GM23338 (cell line): ENCODE measurements at regions not wholly inside any gene's neighbourhood (a gene's known extent, or its start where the extent isn't known, plus 50 kb on each side); places are given as distances from the start of the nearest gene placed in this dataset.

Experiments used
- ATAC-seq: fragments of 200-7000 bp; cut with Tn5 transposase; 3 replicates; pipeline ENCODE4 v1.9.1; 2020
- DNase-seq: peaks from one replicate; pipeline ENCODE4 v3.0.0-alpha.2; 2015; ENCODE audit warnings: low spot score
- H2AFZ ChIP-seq: fragments of 200-600 bp; sonication (generic); 2 replicates; pipeline ENCODE4 v1.8.0; 2016; ENCODE audit warnings: antibody characterized with exemption, mild to moderate bottlenecking, moderate library complexity
- H3F3A ChIP-seq: fragments of 200-600 bp; sonication (generic); replicated peaks from 2 replicates; pipeline ENCODE4 v1.8.0; 2017; ENCODE audit warnings: antibody characterized with exemption, mixed run types, low read depth
- H3K27ac ChIP-seq: fragments of 200-600 bp; sonication (generic); 2 replicates; pipeline ENCODE4 v1.6.1; 2016; ENCODE audit warnings: low read depth
- H3K27me3 ChIP-seq: fragments of 200-600 bp; sonication (generic); 2 replicates; pipeline ENCODE4 v1.8.0; 2016; ENCODE audit warnings: mild to moderate bottlenecking, mixed run types, moderate library complexity; ENCODE audit not compliant: insufficient read depth
- H3K36me3 ChIP-seq: fragments of 200-600 bp; sonication (generic); 2 replicates; pipeline ENCODE4 v1.8.0; 2016; ENCODE audit warnings: mild to moderate bottlenecking; ENCODE audit not compliant: insufficient read depth
- H3K4me1 ChIP-seq: fragments of 200-600 bp; sonication (generic); 2 replicates; pipeline ENCODE4 v1.8.0; 2016; ENCODE audit warnings: mild to moderate bottlenecking, moderate library complexity; ENCODE audit not compliant: insufficient read depth
- H3K4me2 ChIP-seq: fragments of 200-600 bp; sonication (generic); 2 replicates; pipeline ENCODE4 v1.7.1; 2017; ENCODE audit warnings: mixed run types
- H3K4me3 ChIP-seq: fragments of 200-600 bp; sonication (generic); 2 replicates; pipeline ENCODE4 v1.6.1; 2016; ENCODE audit warnings: mixed run types
- H3K79me2 ChIP-seq: fragments of 200-600 bp; sonication (generic); replicated peaks from 2 replicates; pipeline ENCODE4 v1.8.0; 2017; ENCODE audit warnings: mild to moderate bottlenecking; ENCODE audit not compliant: insufficient read depth
- H3K9me2 ChIP-seq: fragments of 200-600 bp; sonication (generic); 2 replicates; pipeline ENCODE4 v1.8.0; 2017; ENCODE audit not compliant: insufficient read depth
- H4K20me1 ChIP-seq: fragments of 200-600 bp; sonication (generic); replicated peaks from 2 replicates; pipeline ENCODE4 v1.8.0; 2017; ENCODE audit warnings: mild to moderate bottlenecking; ENCODE audit not compliant: insufficient read depth
- H3K27ac Mint-ChIP-seq: 2 replicates; pipeline ENCODE4 v1.8.0; 2020; ENCODE audit warnings: inconsistent platforms, mild to moderate bottlenecking, moderate library complexity, mixed read lengths
- H3K27me3 Mint-ChIP-seq: 3 replicates; pipeline ENCODE4 v1.8.0; 2022; ENCODE audit warnings: low read depth, mild to moderate bottlenecking, moderate library complexity, mixed read lengths, inconsistent platforms; ENCODE audit not compliant: insufficient read depth, poor library complexity
- H3K36me3 Mint-ChIP-seq: 3 replicates; pipeline ENCODE4 v1.8.0; 2021; ENCODE audit warnings: low read depth, mild to moderate bottlenecking, inconsistent platforms, moderate library complexity, mixed read lengths
- H3K4me1 Mint-ChIP-seq: 3 replicates; pipeline ENCODE4 v1.8.0; 2020; ENCODE audit warnings: mild to moderate bottlenecking, inconsistent platforms, mixed read lengths
- H3K4me3 Mint-ChIP-seq: 3 replicates; pipeline ENCODE4 v1.8.0; 2021; ENCODE audit warnings: moderate library complexity, mild to moderate bottlenecking, inconsistent platforms, mixed read lengths
- H3K9me3 Mint-ChIP-seq: 3 replicates; pipeline ENCODE4 v1.8.0; 2020; ENCODE audit warnings: moderate library complexity, mild to moderate bottlenecking, inconsistent platforms, mixed read lengths
- CREB1 ChIP-seq: fragments of 250-450 bp; sonication (Bioruptor Pico); IDR thresholded peaks from 2 replicates; pipeline ENCODE4 v1.5.0; 2020; ENCODE audit warnings: low read depth, mild to moderate bottlenecking, moderate library complexity
- CTCF ChIP-seq, 2 experiments: fragments of 200-600 bp in 1 of 2; sonication (generic) in 1 of 2; conservative IDR thresholded peaks; 2 replicates each; pipeline versions ENCODE4 v1.5.1 to v1.6.1; 2016 to 2017; ENCODE audit warnings: antibody characterized with exemption in 2 of 2, low read depth in 2 of 2, mild to moderate bottlenecking in 2 of 2, moderate library complexity in 1 of 2
- EZH2 ChIP-seq: fragments of 200-600 bp; sonication (generic); IDR thresholded peaks from one replicate; pipeline ENCODE4 v1.8.0; 2017; ENCODE audit warnings: antibody characterized with exemption, mild to moderate bottlenecking, low read depth; ENCODE audit not compliant: unreplicated experiment
- EZH2phosphoT487 ChIP-seq: fragments of 200-600 bp; sonication (generic); IDR thresholded peaks from one replicate; pipeline ENCODE4 v1.8.1; 2018; ENCODE audit warnings: antibody characterized with exemption; ENCODE audit not compliant: unreplicated experiment
- JUNB ChIP-seq: IDR thresholded peaks from one replicate; pipeline ENCODE4 v1.6.1; 2016; ENCODE audit warnings: antibody characterized with exemption; ENCODE audit not compliant: unreplicated experiment
- NANOG ChIP-seq: IDR thresholded peaks from 2 replicates; pipeline ENCODE4 v1.6.1; 2016; ENCODE audit warnings: antibody characterized with exemption, borderline replicate concordance
- POLR2AphosphoS5 ChIP-seq: IDR thresholded peaks from 2 replicates; pipeline ENCODE4 v1.6.1; 2016; ENCODE audit warnings: antibody characterized with exemption, low read depth
- STAT1 ChIP-seq: IDR thresholded peaks from one replicate; pipeline ENCODE4 v1.6.1; 2016; ENCODE audit warnings: antibody characterized with exemption; ENCODE audit not compliant: unreplicated experiment
- ZNF114 ChIP-seq: fragments of 250-450 bp; sonication (Bioruptor Pico); IDR thresholded peaks from 2 replicates; pipeline ENCODE4 v1.5.0; 2020; ENCODE audit warnings: mild to moderate bottlenecking, moderate library complexity
- ZNF331 ChIP-seq: fragments of 250-450 bp; sonication (Bioruptor Pico); IDR thresholded peaks from 2 replicates; pipeline ENCODE4 v1.5.0; 2020; ENCODE audit warnings: low read depth, mild to moderate bottlenecking, moderate library complexity
- TF ChIP-seq, protein P1 (sequence below): fragments of 250-450 bp; sonication (Bioruptor Pico); IDR thresholded peaks from 2 replicates; pipeline ENCODE4 v1.5.0; 2020; ENCODE audit warnings: mild to moderate bottlenecking, moderate library complexity
- TF ChIP-seq, protein P2 (sequence below): IDR thresholded peaks from 2 replicates; pipeline ENCODE4 v1.6.1; 2016; ENCODE audit warnings: antibody characterized with exemption
- TF ChIP-seq, protein P3 (sequence below): IDR thresholded peaks from one replicate; pipeline ENCODE4 v1.6.1; 2018; ENCODE audit warnings: antibody characterized with exemption; ENCODE audit not compliant: unreplicated experiment

- Mint-ChIP-seq H3K4me3 (no peak overlapping the region), H3K9me3 (0 out of 3 replicates have a peak, but pooled peaks cover 4% of the 10 kb centered on the region), H3K27ac (no peak overlapping the region), H3K36me3 (no peaks in the 10 kb centered on the region), H3K27me3 (peaks cover 5% of the 10 kb centered on the region), H3K4me1 (peaks cover 4% of the 10 kb centered on the region; the same call in 2 of the 3 replicates)
- H3K27ac ChIP-seq = no peak overlapping the region
- no peaks in the 10 kb centered on the region for H4K20me1 ChIP-seq
- H3K9me2 ChIP-seq = peaks cover 6% of the 10 kb centered on the region; the same call in 1 of the 2 replicates
- H3K36me3 ChIP-seq = no peaks in the 10 kb centered on the region
- TF ChIP-seq, protein P1, sequence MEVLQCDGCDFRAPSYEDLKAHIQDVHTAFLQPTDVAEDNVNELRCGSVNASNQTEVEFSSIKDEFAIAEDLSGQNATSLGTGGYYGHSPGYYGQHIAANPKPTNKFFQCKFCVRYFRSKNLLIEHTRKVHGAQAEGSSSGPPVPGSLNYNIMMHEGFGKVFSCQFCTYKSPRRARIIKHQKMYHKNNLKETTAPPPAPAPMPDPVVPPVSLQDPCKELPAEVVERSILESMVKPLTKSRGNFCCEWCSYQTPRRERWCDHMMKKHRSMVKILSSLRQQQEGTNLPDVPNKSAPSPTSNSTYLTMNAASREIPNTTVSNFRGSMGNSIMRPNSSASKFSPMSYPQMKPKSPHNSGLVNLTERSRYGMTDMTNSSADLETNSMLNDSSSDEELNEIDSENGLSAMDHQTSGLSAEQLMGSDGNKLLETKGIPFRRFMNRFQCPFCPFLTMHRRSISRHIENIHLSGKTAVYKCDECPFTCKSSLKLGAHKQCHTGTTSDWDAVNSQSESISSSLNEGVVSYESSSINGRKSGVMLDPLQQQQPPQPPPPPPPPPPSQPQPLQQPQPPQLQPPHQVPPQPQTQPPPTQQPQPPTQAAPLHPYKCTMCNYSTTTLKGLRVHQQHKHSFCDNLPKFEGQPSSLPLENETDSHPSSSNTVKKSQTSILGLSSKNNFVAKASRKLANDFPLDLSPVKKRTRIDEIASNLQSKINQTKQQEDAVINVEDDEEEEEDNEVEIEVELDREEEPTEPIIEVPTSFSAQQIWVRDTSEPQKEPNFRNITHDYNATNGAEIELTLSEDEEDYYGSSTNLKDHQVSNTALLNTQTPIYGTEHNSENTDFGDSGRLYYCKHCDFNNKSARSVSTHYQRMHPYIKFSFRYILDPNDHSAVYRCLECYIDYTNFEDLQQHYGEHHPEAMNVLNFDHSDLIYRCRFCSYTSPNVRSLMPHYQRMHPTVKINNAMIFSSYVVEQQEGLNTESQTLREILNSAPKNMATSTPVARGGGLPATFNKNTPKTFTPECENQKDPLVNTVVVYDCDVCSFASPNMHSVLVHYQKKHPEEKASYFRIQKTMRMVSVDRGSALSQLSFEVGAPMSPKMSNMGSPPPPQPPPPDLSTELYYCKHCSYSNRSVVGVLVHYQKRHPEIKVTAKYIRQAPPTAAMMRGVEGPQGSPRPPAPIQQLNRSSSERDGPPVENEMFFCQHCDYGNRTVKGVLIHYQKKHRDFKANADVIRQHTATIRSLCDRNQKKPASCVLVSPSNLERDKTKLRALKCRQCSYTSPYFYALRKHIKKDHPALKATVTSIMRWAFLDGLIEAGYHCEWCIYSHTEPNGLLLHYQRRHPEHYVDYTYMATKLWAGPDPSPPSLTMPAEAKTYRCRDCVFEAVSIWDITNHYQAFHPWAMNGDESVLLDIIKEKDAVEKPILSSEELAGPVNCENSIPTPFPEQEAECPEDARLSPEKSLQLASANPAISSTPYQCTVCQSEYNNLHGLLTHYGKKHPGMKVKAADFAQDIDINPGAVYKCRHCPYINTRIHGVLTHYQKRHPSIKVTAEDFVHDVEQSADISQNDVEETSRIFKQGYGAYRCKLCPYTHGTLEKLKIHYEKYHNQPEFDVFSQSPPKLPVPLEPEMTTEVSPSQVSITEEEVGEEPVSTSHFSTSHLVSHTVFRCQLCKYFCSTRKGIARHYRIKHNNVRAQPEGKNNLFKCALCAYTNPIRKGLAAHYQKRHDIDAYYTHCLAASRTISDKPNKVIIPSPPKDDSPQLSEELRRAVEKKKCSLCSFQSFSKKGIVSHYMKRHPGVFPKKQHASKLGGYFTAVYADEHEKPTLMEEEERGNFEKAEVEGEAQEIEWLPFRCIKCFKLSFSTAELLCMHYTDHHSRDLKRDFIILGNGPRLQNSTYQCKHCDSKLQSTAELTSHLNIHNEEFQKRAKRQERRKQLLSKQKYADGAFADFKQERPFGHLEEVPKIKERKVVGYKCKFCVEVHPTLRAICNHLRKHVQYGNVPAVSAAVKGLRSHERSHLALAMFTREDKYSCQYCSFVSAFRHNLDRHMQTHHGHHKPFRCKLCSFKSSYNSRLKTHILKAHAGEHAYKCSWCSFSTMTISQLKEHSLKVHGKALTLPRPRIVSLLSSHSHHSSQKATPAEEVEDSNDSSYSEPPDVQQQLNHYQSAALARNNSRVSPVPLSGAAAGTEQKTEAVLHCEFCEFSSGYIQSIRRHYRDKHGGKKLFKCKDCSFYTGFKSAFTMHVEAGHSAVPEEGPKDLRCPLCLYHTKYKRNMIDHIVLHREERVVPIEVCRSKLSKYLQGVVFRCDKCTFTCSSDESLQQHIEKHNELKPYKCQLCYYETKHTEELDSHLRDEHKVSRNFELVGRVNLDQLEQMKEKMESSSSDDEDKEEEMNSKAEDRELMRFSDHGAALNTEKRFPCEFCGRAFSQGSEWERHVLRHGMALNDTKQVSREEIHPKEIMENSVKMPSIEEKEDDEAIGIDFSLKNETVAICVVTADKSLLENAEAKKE (CRISPR knock-in tag) = no peak
- no peak for TF ChIP-seq EZH2phosphoT487
- TF ChIP-seq, protein P2, sequence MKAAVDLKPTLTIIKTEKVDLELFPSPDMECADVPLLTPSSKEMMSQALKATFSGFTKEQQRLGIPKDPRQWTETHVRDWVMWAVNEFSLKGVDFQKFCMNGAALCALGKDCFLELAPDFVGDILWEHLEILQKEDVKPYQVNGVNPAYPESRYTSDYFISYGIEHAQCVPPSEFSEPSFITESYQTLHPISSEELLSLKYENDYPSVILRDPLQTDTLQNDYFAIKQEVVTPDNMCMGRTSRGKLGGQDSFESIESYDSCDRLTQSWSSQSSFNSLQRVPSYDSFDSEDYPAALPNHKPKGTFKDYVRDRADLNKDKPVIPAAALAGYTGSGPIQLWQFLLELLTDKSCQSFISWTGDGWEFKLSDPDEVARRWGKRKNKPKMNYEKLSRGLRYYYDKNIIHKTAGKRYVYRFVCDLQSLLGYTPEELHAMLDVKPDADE = no peak
- TF ChIP-seq NANOG = no peak
- no peak for TF ChIP-seq CTCF (conservative IDR thresholded peaks at IDR 0.05; ENCODE audit: low read depth in 2 of 2)
- TF ChIP-seq JUNB = no peak
- TF ChIP-seq, protein P3, sequence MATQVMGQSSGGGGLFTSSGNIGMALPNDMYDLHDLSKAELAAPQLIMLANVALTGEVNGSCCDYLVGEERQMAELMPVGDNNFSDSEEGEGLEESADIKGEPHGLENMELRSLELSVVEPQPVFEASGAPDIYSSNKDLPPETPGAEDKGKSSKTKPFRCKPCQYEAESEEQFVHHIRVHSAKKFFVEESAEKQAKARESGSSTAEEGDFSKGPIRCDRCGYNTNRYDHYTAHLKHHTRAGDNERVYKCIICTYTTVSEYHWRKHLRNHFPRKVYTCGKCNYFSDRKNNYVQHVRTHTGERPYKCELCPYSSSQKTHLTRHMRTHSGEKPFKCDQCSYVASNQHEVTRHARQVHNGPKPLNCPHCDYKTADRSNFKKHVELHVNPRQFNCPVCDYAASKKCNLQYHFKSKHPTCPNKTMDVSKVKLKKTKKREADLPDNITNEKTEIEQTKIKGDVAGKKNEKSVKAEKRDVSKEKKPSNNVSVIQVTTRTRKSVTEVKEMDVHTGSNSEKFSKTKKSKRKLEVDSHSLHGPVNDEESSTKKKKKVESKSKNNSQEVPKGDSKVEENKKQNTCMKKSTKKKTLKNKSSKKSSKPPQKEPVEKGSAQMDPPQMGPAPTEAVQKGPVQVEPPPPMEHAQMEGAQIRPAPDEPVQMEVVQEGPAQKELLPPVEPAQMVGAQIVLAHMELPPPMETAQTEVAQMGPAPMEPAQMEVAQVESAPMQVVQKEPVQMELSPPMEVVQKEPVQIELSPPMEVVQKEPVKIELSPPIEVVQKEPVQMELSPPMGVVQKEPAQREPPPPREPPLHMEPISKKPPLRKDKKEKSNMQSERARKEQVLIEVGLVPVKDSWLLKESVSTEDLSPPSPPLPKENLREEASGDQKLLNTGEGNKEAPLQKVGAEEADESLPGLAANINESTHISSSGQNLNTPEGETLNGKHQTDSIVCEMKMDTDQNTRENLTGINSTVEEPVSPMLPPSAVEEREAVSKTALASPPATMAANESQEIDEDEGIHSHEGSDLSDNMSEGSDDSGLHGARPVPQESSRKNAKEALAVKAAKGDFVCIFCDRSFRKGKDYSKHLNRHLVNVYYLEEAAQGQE = no peak
- TF ChIP-seq ZNF331 (CRISPR knock-in tag) = no peak
- TF ChIP-seq ZNF114 (CRISPR knock-in tag) = no peak
- no peak for TF ChIP-seq EZH2
- no peak for TF ChIP-seq CREB1 (CRISPR knock-in tag)
- TF ChIP-seq POLR2AphosphoS5 = no peak
- no peak for TF ChIP-seq STAT1
- H3F3A ChIP-seq = no peaks in the 10 kb centered on the region
- no peak overlapping the region for H2AFZ ChIP-seq
- DNase-seq (no peak), ATAC-seq (no peak)
- no peaks in the 10 kb centered on the region for H3K79me2 ChIP-seq
- H3K27me3 ChIP-seq = no peaks in the 10 kb centered on the region
- H3K4me1 ChIP-seq = no peaks in the 10 kb centered on the region
- no peak overlapping the region for H3K4me2 ChIP-seq
- no peak overlapping the region for H3K4me3 ChIP-seq
Measured at GRCh38 chr5:57360871-57361270, 121.7 kb downstream of the ACTBL2 start.
